Caco-2 (cell line): ENCODE measurements at regions not wholly inside any gene's neighbourhood (a gene's known extent, or its start where the extent isn't known, plus 50 kb on each side); places are given as distances from the start of the nearest gene placed in this dataset.

Source experiments
- BruUV-seq: library from RNA; stranded (reverse); fragments of 400-500 nt; replicated peaks from 2 replicates; lab custom pipeline; 2021; lab: Mats Ljungman, UMichigan
- CTCF ChIA-PET: fragments of 300-600 bp; sonication (Branson Sonifier 250); formaldehyde crosslinking; loops from one replicate; lab custom pipeline; 2022; ENCODE audit warnings: antibody characterized with exemption; lab: Charles Lee
- POLR2A ChIA-PET: fragments of 300-600 bp; sonication (Branson Sonifier 250); formaldehyde crosslinking; loops from one replicate; lab custom pipeline; 2022; ENCODE audit warnings: antibody characterized with exemption; lab: Charles Lee
- DNase-seq, 2 experiments: peaks; one replicate each; pipeline versions ENCODE4 v3.0.0 to v3.0.0-alpha.2; 2020 to 2022
- H3K27me3 ChIP-seq: replicated peaks from 2 replicates; pipeline ENCODE4 v1.6.0; 2011; ENCODE audit warnings: low read length; ENCODE audit not compliant: control insufficient read depth, insufficient read depth
- H3K36me3 ChIP-seq: 2 replicates; pipeline ENCODE4 v1.5.1; 2011; ENCODE audit warnings: low read length; ENCODE audit not compliant: control insufficient read depth, insufficient read depth
- H3K4me1 ChIP-seq: fragments of 250-450 bp; sonication (Bioruptor Pico); 2 replicates; pipeline ENCODE4 v1.5.1; 2020; ENCODE audit warnings: mild to moderate bottlenecking
- H3K4me3 ChIP-seq: 2 replicates; pipeline ENCODE4 v1.5.1; 2011; ENCODE audit warnings: low read depth, mild to moderate bottlenecking, control low read depth, low read length
- H3K9me3 ChIP-seq: fragments of 250-450 bp; sonication (Bioruptor Pico); 2 replicates; pipeline ENCODE4 v1.5.1; 2020; ENCODE audit warnings: mild to moderate bottlenecking, moderate library complexity
- H3K27ac Mint-ChIP-seq: one replicate; pipeline ENCODE4 v1.8.0; 2022; ENCODE audit warnings: mixed read lengths; ENCODE audit not compliant: unreplicated experiment
- H3K27me3 Mint-ChIP-seq: one replicate; pipeline ENCODE4 v1.8.0; 2022; ENCODE audit warnings: mixed read lengths; ENCODE audit not compliant: insufficient read depth, unreplicated experiment
- H3K36me3 Mint-ChIP-seq: one replicate; pipeline ENCODE4 v1.8.0; 2022; ENCODE audit warnings: mild to moderate bottlenecking, mixed read lengths; ENCODE audit not compliant: insufficient read depth, unreplicated experiment
- H3K4me1 Mint-ChIP-seq: one replicate; pipeline ENCODE4 v1.8.0; 2022; ENCODE audit warnings: low read depth, mixed read lengths; ENCODE audit not compliant: unreplicated experiment
- H3K4me3 Mint-ChIP-seq: one replicate; pipeline ENCODE4 v1.8.0; 2022; ENCODE audit warnings: mild to moderate bottlenecking, moderate library complexity, mixed read lengths; ENCODE audit not compliant: unreplicated experiment
- H3K9me3 Mint-ChIP-seq: one replicate; pipeline ENCODE4 v1.8.0; 2022; ENCODE audit warnings: mixed read lengths; ENCODE audit not compliant: unreplicated experiment
- intact Hi-C: fragments of 100-400 bp; cut with micrococcal nuclease; formaldehyde crosslinking; loops from one replicate; pipeline ENCODE4 v1.10.0; 2022; ENCODE audit not compliant: unreplicated experiment
- TF ChIP-seq, protein P1 (sequence below), 2 experiments: fragments of 200-600 bp in 1 of 2; IDR thresholded peaks; 1 replicate in 1 of 2; 2 replicates in 1 of 2; pipeline versions ENCODE4 v1.5.1 to v1.8.0; 2011 to 2022; ENCODE audit warnings: antibody characterized with exemption in 1 of 2, control low read depth in 1 of 2, inconsistent platforms in 1 of 2, low read depth in 1 of 2, low read length in 1 of 2, mild to moderate bottlenecking in 1 of 2, moderate library complexity in 1 of 2; ENCODE audit not compliant: insufficient read depth in 1 of 2, severe bottlenecking in 1 of 2, unreplicated experiment in 1 of 2

DNA sequence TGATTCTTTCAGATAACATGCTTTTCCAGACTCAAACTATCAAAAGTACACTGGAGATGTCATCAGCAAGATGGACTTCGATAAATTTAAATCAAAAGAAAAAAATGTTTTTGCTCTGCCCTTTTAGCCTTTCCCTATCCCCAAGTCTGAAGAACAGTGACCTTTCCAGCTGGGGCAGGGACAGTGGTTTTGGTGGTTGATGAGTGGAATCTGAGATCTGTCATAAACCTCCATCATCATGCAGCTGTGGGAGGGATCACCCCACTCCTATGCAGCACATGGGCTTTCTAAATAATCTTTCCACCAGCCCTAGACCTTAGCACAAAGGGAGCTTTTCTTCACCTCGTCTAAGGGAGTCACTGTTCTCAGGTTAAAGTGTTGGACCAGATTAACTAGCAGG, 869.5 kb upstream of the SOX9 start:
- BruUV-seq, result no TSS peak
- DNase-seq, result no peak
- ChIA-PET POLR2A (no interaction called here), CTCF (no interaction called here)
- intact Hi-C loops, result no loop called here
- Mint-ChIP-seq H3K9me3 (no peaks in the 10 kb centered on the region), H3K4me1 (no peaks in the 10 kb centered on the region), H3K4me3 (no peak overlapping the region), H3K27me3 (peaks cover 4% of the 10 kb centered on the region), H3K27ac (no peak overlapping the region), H3K36me3 (no peaks in the 10 kb centered on the region)
- Histone ChIP-seq H3K4me3 (no peak overlapping the region), H3K36me3 (no peaks in the 10 kb centered on the region), H3K27me3 (no peaks in the 10 kb centered on the region; the same call in 1 of the 2 replicates), H3K4me1 (no peaks in the 10 kb centered on the region), H3K9me3 (no peaks in the 10 kb centered on the region)
- TF ChIP-seq, protein P1, sequence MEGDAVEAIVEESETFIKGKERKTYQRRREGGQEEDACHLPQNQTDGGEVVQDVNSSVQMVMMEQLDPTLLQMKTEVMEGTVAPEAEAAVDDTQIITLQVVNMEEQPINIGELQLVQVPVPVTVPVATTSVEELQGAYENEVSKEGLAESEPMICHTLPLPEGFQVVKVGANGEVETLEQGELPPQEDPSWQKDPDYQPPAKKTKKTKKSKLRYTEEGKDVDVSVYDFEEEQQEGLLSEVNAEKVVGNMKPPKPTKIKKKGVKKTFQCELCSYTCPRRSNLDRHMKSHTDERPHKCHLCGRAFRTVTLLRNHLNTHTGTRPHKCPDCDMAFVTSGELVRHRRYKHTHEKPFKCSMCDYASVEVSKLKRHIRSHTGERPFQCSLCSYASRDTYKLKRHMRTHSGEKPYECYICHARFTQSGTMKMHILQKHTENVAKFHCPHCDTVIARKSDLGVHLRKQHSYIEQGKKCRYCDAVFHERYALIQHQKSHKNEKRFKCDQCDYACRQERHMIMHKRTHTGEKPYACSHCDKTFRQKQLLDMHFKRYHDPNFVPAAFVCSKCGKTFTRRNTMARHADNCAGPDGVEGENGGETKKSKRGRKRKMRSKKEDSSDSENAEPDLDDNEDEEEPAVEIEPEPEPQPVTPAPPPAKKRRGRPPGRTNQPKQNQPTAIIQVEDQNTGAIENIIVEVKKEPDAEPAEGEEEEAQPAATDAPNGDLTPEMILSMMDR (IDR thresholded peaks at IDR 0.05; ENCODE audit: insufficient read depth in 1 of 2, low read depth in 1 of 2, low read length in 1 of 2, severe bottlenecking in 1 of 2, unreplicated experiment in 1 of 2), result no peak

DNA sequence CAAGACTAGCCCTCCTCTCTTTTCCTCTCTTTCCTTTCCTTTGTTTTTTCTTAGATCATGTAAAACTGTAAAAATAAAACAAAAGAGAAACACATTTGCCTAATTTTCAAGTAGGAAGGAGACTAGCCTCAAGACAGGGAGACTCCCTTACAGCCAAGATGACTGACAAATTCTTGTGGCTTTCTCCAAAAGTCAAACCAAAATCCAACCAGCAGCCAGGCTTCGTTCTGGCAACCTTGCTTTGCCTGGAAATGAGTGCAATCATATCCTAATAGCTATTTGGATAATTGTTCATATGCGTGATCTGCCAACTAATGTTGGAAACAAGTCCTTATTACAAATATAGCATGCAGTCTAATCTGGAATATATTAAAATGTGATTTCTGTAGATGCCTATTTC, 868.9 kb upstream of the SOX9 start:
- no TSS peak for BruUV-seq
- TF ChIP-seq, protein P1 (IDR thresholded peaks at IDR 0.05; ENCODE audit: insufficient read depth in 1 of 2, low read depth in 1 of 2, low read length in 1 of 2, severe bottlenecking in 1 of 2, unreplicated experiment in 1 of 2), result no peak
- Mint-ChIP-seq H3K4me1 (no peaks in the 10 kb centered on the region), H3K27ac (no peak overlapping the region), H3K27me3 (peaks cover 4% of the 10 kb centered on the region), H3K9me3 (no peaks in the 10 kb centered on the region), H3K4me3 (no peak overlapping the region), H3K36me3 (no peaks in the 10 kb centered on the region)
- Histone ChIP-seq H3K27me3 (no peaks in the 10 kb centered on the region; the same call in 1 of the 2 replicates), H3K9me3 (no peaks in the 10 kb centered on the region), H3K4me3 (no peak overlapping the region), H3K36me3 (no peaks in the 10 kb centered on the region), H3K4me1 (no peaks in the 10 kb centered on the region)
- no peak for DNase-seq
- POLR2A ChIA-PET, result no interaction called here
- intact Hi-C loops, result no loop called here
- CTCF ChIA-PET, result no interaction called here

DNA sequence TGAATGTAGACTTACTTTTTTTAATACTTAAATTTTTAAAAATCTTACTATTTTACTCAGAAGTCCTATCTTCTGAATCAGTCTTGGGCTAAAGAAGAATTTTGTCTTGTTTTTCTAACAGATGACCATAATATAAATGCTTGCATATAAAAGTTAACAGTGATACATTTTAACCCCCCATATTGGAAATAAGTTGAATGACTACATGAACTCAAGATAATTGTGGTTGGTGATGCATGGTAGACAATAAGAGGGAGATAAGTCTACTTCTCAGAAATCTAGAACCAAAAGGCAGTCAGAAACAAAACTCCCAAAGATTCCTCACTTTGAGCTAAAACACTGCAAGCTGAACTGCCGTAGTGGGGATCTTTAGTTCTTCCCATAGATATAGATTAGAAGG, 868.4 kb upstream of the SOX9 start:
- ChIA-PET CTCF (no interaction called here), POLR2A (no interaction called here)
- Mint-ChIP-seq H3K36me3 (no peaks in the 10 kb centered on the region), H3K9me3 (no peaks in the 10 kb centered on the region), H3K4me1 (no peaks in the 10 kb centered on the region), H3K4me3 (no peak overlapping the region), H3K27ac (no peak overlapping the region), H3K27me3 (peaks cover 4% of the 10 kb centered on the region)
- DNase-seq, result no peak
- BruUV-seq, result no TSS peak
- no peaks in the 10 kb centered on the region for H3K4me1 ChIP-seq
- no peaks in the 10 kb centered on the region; the same call in 1 of the 2 replicates for H3K27me3 ChIP-seq
- H3K9me3 ChIP-seq, result no peaks in the 10 kb centered on the region
- H3K36me3 ChIP-seq, result no peaks in the 10 kb centered on the region
- no peak overlapping the region for H3K4me3 ChIP-seq
- TF ChIP-seq, protein P1 (IDR thresholded peaks at IDR 0.05; ENCODE audit: insufficient read depth in 1 of 2, low read depth in 1 of 2, low read length in 1 of 2, severe bottlenecking in 1 of 2, unreplicated experiment in 1 of 2), result no peak
- intact Hi-C loops, result no loop called here
